Stomach (tissue), 8 donors: ENCODE measurements at regions not wholly inside any gene's neighbourhood (a gene's known extent, or its start where the extent isn't known, plus 50 kb on each side); places are given as distances from the start of the nearest gene placed in this dataset.

Experiments
- DNase-seq, 2 donors: peaks; one replicate each; pipeline versions ENCODE4 v3.0.0 to v3.0.0-alpha.2; 2013 to 2019
- H3K27ac ChIP-seq, 5 donors: fragments of 200-600 bp in 4 of 5; sonication (generic) in 4 of 5; one replicate each; pipeline ENCODE4 v1.5.1; 2013 to 2019; ENCODE audit warnings: mild to moderate bottlenecking in 1 of 5, moderate library complexity in 1 of 5
- H3K27me3 ChIP-seq, 3 donors: fragments of 200-600 bp; sonication (generic); one replicate each; pipeline ENCODE4 v1.5.1; 2017 to 2019; ENCODE audit warnings: mixed run types in 1 of 3
- H3K36me3 ChIP-seq, 4 donors: fragments of 200-600 bp; sonication (generic); 1 replicate in 3 of 4; 2 replicates in 1 of 4; pipeline ENCODE4 v1.5.1; 2016 to 2019
- H3K4me1 ChIP-seq, 4 donors: fragments of 200-600 bp; sonication (generic); one replicate each; pipeline ENCODE4 v1.5.1; 2016 to 2019
- H3K4me3 ChIP-seq, 4 donors: fragments of 200-600 bp; sonication (generic) in 3 of 4; one replicate each; pipeline ENCODE4 v1.5.1; 2016 to 2019; ENCODE audit warnings: mild to moderate bottlenecking in 1 of 4
- H3K9me3 ChIP-seq, 4 donors: fragments of 200-600 bp; sonication (generic); one replicate each; pipeline ENCODE4 v1.5.1; 2016 to 2019
- CTCF ChIP-seq, 7 experiments: fragments of 450-650 bp in 4 of 7; fragments of 200-600 bp in 3 of 7; sonication (generic) in 3 of 7; IDR thresholded peaks; one replicate each; pipeline ENCODE4 v1.5.1; 2016 to 2019; ENCODE audit warnings: antibody characterized with exemption in 7 of 7, control low read depth in 2 of 7, mild to moderate bottlenecking in 1 of 7
- EP300 ChIP-seq: sonication (generic); formaldehyde crosslinking; IDR thresholded peaks from one replicate; pipeline ENCODE4 v1.6.1; 2017; ENCODE audit warnings: antibody characterized with exemption
- POLR2A ChIP-seq, 4 donors: fragments of 450-650 bp; IDR thresholded peaks; one replicate each; pipeline ENCODE4 v1.6.1; 2016; ENCODE audit warnings: antibody characterized with exemption in 4 of 4, control low read depth in 2 of 4, mild to moderate bottlenecking in 1 of 4, moderate library complexity in 1 of 4
- POLR2AphosphoS5 ChIP-seq, 3 donors: sonication (generic); formaldehyde crosslinking; IDR thresholded peaks; one replicate each; pipeline ENCODE4 v1.6.1; 2016; ENCODE audit warnings: antibody characterized with exemption in 3 of 3
- WGBS, 5 donors: extraction: QIAGEN DNeasy Blood & Tissue Kit in 3 of 5; methylation state at CpG; one replicate each; pipeline versions ENCODE4 v1.1.5 to v1.1.7; 2013 to 2018; 5-methylcytosine and 5-hydroxymethylcytosine counted together
- intact Hi-C: fragments of 100-400 bp; cut with DNase I; formaldehyde crosslinking; loops from one replicate; pipeline ENCODE4 v1.15.1; 2023; ENCODE audit warnings: low total_unique reads
- donor health status: healthy with polysubstance abuse.
- donor health status: Bipolar disorder and iron deficiency.
- donor health status: healthy.

GRCh38 chr13:97559981-97560380 is 126.0 kb downstream of the RAP2A start:
- Histone ChIP-seq H3K27ac (no peak overlapping the region), H3K4me3 (no peak overlapping the region), H3K36me3 (no peaks in the 10 kb centered on the region), H3K9me3 (no peaks in the 10 kb centered on the region), H3K4me1 (no peaks in the 10 kb centered on the region), H3K27me3 (no peaks in the 10 kb centered on the region)
- TF ChIP-seq EP300 (no peak), POLR2AphosphoS5 (IDR thresholded peaks at IDR 0.05) (no peak), CTCF (IDR thresholded peaks at IDR 0.05) (no peak), POLR2A (IDR thresholded peaks at IDR 0.05) (no peak)
- intact Hi-C loops, result no loop called here
- 87 to 94% (median 92%) methylated on average over 3 of the region's 3 CpGs for WGBS, 5 donors
- no peak for DNase-seq

GRCh38 chr13:97561182-97561581 is 127.2 kb downstream of the RAP2A start:
- Histone ChIP-seq H3K4me3 (no peak overlapping the region), H3K36me3 (no peaks in the 10 kb centered on the region), H3K27me3 (peaks cover 0 to 2% (median 0%) of the 10 kb centered on the region in 3 donors), H3K9me3 (no peaks in the 10 kb centered on the region), H3K4me1 (no peaks in the 10 kb centered on the region), H3K27ac (no peak overlapping the region)
- intact Hi-C loops, result no loop called here
- DNase-seq, result no peak
- 52 to 73% (median 59%) methylated on average over 1 of the region's 1 CpG for WGBS, 5 donors
- no peak for TF ChIP-seq POLR2AphosphoS5 (IDR thresholded peaks at IDR 0.05)
- TF ChIP-seq CTCF (IDR thresholded peaks at IDR 0.05), result no peak
- no peak for TF ChIP-seq POLR2A (IDR thresholded peaks at IDR 0.05)
- TF ChIP-seq EP300, result no peak

- H3K27ac ChIP-seq, result no peak overlapping the region
- peaks cover 0 to 5% (median 5%) of the 10 kb centered on the region in 4 donors for H3K4me1 ChIP-seq
- TF ChIP-seq CTCF (IDR thresholded peaks at IDR 0.05), result no peak
- no peak for TF ChIP-seq EP300
- no peak for TF ChIP-seq POLR2A (IDR thresholded peaks at IDR 0.05)
- no peaks in the 10 kb centered on the region for H3K9me3 ChIP-seq
- 67 to 97% (median 91%) methylated on average over 1 of the region's 1 CpG for WGBS, 5 donors
- intact Hi-C loops, result no loop called here
- DNase-seq, result no peak
- H3K27me3 ChIP-seq, result peaks cover 0 to 2% (median 0%) of the 10 kb centered on the region in 3 donors
- no peaks in the 10 kb centered on the region for H3K36me3 ChIP-seq
- H3K4me3 ChIP-seq, result no peak overlapping the region
These were observed 129.0 kb downstream of the RAP2A start for GRCh38 chr13:97562962-97563361.

- Histone ChIP-seq H3K4me3 (no peak overlapping the region), H3K27ac (no peak overlapping the region), H3K9me3 (no peaks in the 10 kb centered on the region), H3K36me3 (no peaks in the 10 kb centered on the region), H3K4me1 (peaks cover 6 to 22% (median 13%) of the 10 kb centered on the region in 4 donors), H3K27me3 (peaks cover 0 to 2% (median 0%) of the 10 kb centered on the region in 3 donors)
- intact Hi-C loops, result no loop called here
- TF ChIP-seq POLR2AphosphoS5 (IDR thresholded peaks at IDR 0.05), result no peak
- TF ChIP-seq EP300, result no peak
- TF ChIP-seq POLR2A (IDR thresholded peaks at IDR 0.05), result no peak
- no peak for TF ChIP-seq CTCF (IDR thresholded peaks at IDR 0.05)
- DNase-seq, result no peak
- WGBS, 5 donors, result 81 to 89% (median 84%) methylated on average over 5 of the region's 5 CpGs
These were observed 131.0 kb downstream of the RAP2A start for GRCh38 chr13:97564956-97565355.
